SJSA1 (cell line): ENCODE measurements at regions not wholly inside any gene's neighbourhood (a gene's known extent, or its start where the extent isn't known, plus 50 kb on each side); places are given as distances from the start of the nearest gene placed in this dataset.

ENCODE experiments used
- DNase-seq, 2 experiments: peaks; one replicate each; pipeline ENCODE4 v3.0.0-alpha.2; 2015 to 2020; ENCODE audit warnings: low spot score in 2 of 2, low read depth in 1 of 2
- H3K27ac ChIP-seq: fragments of 250-450 bp; sonication (Bioruptor Pico); 2 replicates; pipeline ENCODE4 v1.5.1; 2020; ENCODE audit warnings: mild to moderate bottlenecking, moderate library complexity
- H3K27me3 ChIP-seq: fragments of 250-450 bp; sonication (Bioruptor Pico); replicated peaks from 2 replicates; pipeline ENCODE4 v1.5.1; 2020; ENCODE audit warnings: mild to moderate bottlenecking, moderate library complexity
- H3K36me3 ChIP-seq: fragments of 250-450 bp; sonication (Bioruptor Pico); 2 replicates; pipeline ENCODE4 v1.5.1; 2020; ENCODE audit warnings: mild to moderate bottlenecking
- H3K4me1 ChIP-seq: fragments of 250-450 bp; sonication (Bioruptor Pico); replicated peaks from 2 replicates; pipeline ENCODE4 v1.6.1; 2021; ENCODE audit warnings: mild to moderate bottlenecking
- H3K4me3 ChIP-seq: fragments of 250-450 bp; sonication (Bioruptor Pico); 2 replicates; pipeline ENCODE4 v1.5.1; 2020; ENCODE audit warnings: mild to moderate bottlenecking
- H3K9me3 ChIP-seq: fragments of 250-450 bp; sonication (Bioruptor Pico); replicated peaks from 2 replicates; pipeline ENCODE4 v1.5.1; 2020; ENCODE audit warnings: mild to moderate bottlenecking

- H3K36me3 ChIP-seq: no peaks in the 10 kb centered on the region
- DNase-seq: no peak
- H3K4me1 ChIP-seq: no peaks in the 10 kb centered on the region
- H3K4me3 ChIP-seq: no peak overlapping the region
- H3K27ac ChIP-seq: no peak overlapping the region
- no peaks in the 10 kb centered on the region for H3K9me3 ChIP-seq
- no peaks in the 10 kb centered on the region for H3K27me3 ChIP-seq
These were observed 50.6 kb upstream of the JAZF1 start for GRCh38 chr7:28231176-28231575.

GRCh38 chr7:28236560-28236959 lies 56.0 kb upstream of the JAZF1 start:
- Histone ChIP-seq H3K27me3 (no peaks in the 10 kb centered on the region), H3K27ac (no peak overlapping the region), H3K36me3 (no peaks in the 10 kb centered on the region), H3K4me1 (no peaks in the 10 kb centered on the region), H3K4me3 (no peak overlapping the region), H3K9me3 (no peaks in the 10 kb centered on the region)
- DNase-seq: no peak

- no peaks in the 10 kb centered on the region for H3K4me1 ChIP-seq
- no peak overlapping the region for H3K4me3 ChIP-seq
- no peaks in the 10 kb centered on the region for H3K9me3 ChIP-seq
- H3K27me3 ChIP-seq: no peaks in the 10 kb centered on the region
- H3K36me3 ChIP-seq: no peaks in the 10 kb centered on the region
- no peak overlapping the region for H3K27ac ChIP-seq
- DNase-seq: no peak
These were observed 56.8 kb upstream of the JAZF1 start for GRCh38 chr7:28237363-28237762.

GRCh38 chr7:28239823-28240204 lies 59.2 kb upstream of the JAZF1 start:
- H3K27me3 ChIP-seq: no peaks in the 10 kb centered on the region
- no peaks in the 10 kb centered on the region for H3K9me3 ChIP-seq
- no peak overlapping the region for H3K27ac ChIP-seq
- no peaks in the 10 kb centered on the region for H3K4me1 ChIP-seq
- no peak for DNase-seq
- no peaks in the 10 kb centered on the region for H3K36me3 ChIP-seq
- H3K4me3 ChIP-seq: no peak overlapping the region

- Histone ChIP-seq H3K4me3 (no peak overlapping the region), H3K4me1 (no peaks in the 10 kb centered on the region), H3K27ac (no peak overlapping the region), H3K36me3 (no peaks in the 10 kb centered on the region), H3K27me3 (no peaks in the 10 kb centered on the region), H3K9me3 (no peaks in the 10 kb centered on the region)
- no peak for DNase-seq
These were observed 59.9 kb upstream of the JAZF1 start for GRCh38 chr7:28240481-28240880.

- H3K36me3 ChIP-seq: no peaks in the 10 kb centered on the region
- H3K4me1 ChIP-seq: no peaks in the 10 kb centered on the region
- DNase-seq: no peak
- H3K4me3 ChIP-seq: no peak overlapping the region
- no peaks in the 10 kb centered on the region for H3K9me3 ChIP-seq
- no peak overlapping the region for H3K27ac ChIP-seq
- no peaks in the 10 kb centered on the region for H3K27me3 ChIP-seq
These were observed 63.3 kb upstream of the JAZF1 start for GRCh38 chr7:28243861-28244260.

GRCh38 chr7:28245123-28245878 lies 64.7 kb upstream of the JAZF1 start:
- Histone ChIP-seq H3K9me3 (no peaks in the 10 kb centered on the region), H3K4me1 (no peaks in the 10 kb centered on the region), H3K4me3 (no peak overlapping the region), H3K27ac (no peak overlapping the region), H3K27me3 (no peaks in the 10 kb centered on the region), H3K36me3 (no peaks in the 10 kb centered on the region)
- DNase-seq: no peak

DNA sequence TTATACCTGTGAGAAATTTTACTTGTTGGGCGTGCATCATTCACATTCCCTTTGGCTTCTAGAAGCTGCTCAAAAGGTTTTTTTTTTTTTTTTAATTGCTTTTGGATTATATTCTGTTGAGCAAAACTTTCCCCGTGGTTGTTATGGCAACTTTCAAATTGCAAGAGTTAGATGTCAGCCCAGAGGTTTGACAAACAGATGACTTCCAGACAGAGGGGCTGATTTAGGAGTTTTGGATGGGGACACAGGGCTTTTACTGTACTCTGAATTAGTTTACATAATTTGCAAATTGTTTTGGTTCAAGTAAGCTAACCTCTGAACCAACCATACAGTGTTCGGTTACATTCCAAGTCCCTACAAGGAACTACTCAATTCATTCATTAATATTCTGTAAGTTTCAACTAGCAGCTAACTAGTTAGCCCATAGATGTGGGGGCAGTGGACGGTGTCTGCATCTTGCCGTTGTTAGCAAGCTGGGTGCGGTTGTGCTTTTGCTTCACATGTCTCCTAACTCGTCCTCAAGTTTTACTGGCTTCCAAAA lies 66.4 kb upstream of the JAZF1 start:
- Histone ChIP-seq H3K9me3 (no peaks in the 10 kb centered on the region), H3K27ac (no peak overlapping the region), H3K4me1 (no peaks in the 10 kb centered on the region), H3K36me3 (no peaks in the 10 kb centered on the region), H3K4me3 (no peak overlapping the region), H3K27me3 (no peaks in the 10 kb centered on the region)
- no peak for DNase-seq

DNA sequence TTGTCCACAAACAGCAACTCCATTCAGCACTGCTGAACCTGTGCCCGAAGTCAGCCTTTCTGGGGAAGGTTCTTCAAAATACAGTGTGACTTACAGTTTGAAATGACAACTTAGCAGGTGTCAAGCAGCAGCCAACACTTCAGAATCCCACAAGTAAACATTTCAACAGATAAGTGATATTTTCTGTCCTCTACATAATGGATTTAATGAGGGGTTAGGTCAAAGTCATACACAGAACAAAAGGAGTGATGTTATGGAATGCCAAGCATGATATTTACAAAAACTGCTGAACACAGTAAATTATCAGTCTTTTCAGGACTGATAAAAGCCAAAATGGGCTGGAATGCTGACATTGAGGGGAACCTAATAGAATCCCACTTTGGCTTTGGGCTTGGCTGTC lies 77.6 kb upstream of the JAZF1 start:
- H3K4me1 ChIP-seq: no peaks in the 10 kb centered on the region
- H3K27ac ChIP-seq: no peak overlapping the region
- H3K4me3 ChIP-seq: no peak overlapping the region
- DNase-seq: no peak
- no peaks in the 10 kb centered on the region for H3K36me3 ChIP-seq
- H3K9me3 ChIP-seq: no peaks in the 10 kb centered on the region
- H3K27me3 ChIP-seq: peaks cover 16% of the 10 kb centered on the region

- Histone ChIP-seq H3K4me3 (no peak overlapping the region), H3K9me3 (no peaks in the 10 kb centered on the region), H3K27ac (no peak overlapping the region), H3K36me3 (no peaks in the 10 kb centered on the region), H3K27me3 (peaks cover 15% of the 10 kb centered on the region), H3K4me1 (no peaks in the 10 kb centered on the region)
- no peak for DNase-seq
These were observed 80.4 kb upstream of the JAZF1 start for GRCh38 chr7:28260969-28261368.

GRCh38 chr7:28263622-28264271 lies 83.2 kb upstream of the JAZF1 start:
- no peaks in the 10 kb centered on the region for H3K36me3 ChIP-seq
- H3K27me3 ChIP-seq: peaks cover 8% of the 10 kb centered on the region; the same call in 1 of the 2 replicates
- no peaks in the 10 kb centered on the region for H3K4me1 ChIP-seq

GRCh38 chr7:28266402-28266801 lies 85.8 kb upstream of the JAZF1 start:
- no peak overlapping the region for H3K27ac ChIP-seq
- no peaks in the 10 kb centered on the region for H3K4me1 ChIP-seq
- DNase-seq: no peak
- no peaks in the 10 kb centered on the region for H3K27me3 ChIP-seq
- H3K9me3 ChIP-seq: no peaks in the 10 kb centered on the region
- no peak overlapping the region for H3K4me3 ChIP-seq
- H3K36me3 ChIP-seq: no peaks in the 10 kb centered on the region

More at GRCh38 chr7:28263622-28264271, 83.2 kb upstream of the JAZF1 start:
- no peaks in the 10 kb centered on the region for H3K9me3 ChIP-seq
- no peak overlapping the region for H3K4me3 ChIP-seq
- no peak for DNase-seq
- H3K27ac ChIP-seq: no peak overlapping the region

DNA sequence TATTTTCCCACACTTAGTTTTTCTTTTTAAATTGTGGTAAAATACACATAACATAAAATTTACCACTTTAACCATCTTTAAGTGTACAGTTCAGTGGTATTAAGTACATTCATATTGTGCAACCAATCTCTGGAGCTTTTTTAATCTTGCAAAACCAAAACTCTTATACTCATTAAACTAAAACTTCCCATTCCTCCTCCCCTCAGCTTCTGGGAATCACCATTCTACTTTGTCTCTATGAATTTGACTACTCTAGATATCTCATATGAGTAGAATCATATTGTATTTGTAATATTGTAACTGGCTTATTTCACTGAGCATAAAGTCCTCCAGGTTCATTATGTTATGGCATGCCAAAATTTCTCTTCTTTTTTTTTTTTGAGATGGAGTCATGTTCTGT lies 86.4 kb upstream of the JAZF1 start:
- Histone ChIP-seq H3K4me3 (no peak overlapping the region), H3K27me3 (no peaks in the 10 kb centered on the region), H3K4me1 (no peaks in the 10 kb centered on the region), H3K27ac (no peak overlapping the region), H3K36me3 (no peaks in the 10 kb centered on the region), H3K9me3 (no peaks in the 10 kb centered on the region)
- DNase-seq: no peak

DNA sequence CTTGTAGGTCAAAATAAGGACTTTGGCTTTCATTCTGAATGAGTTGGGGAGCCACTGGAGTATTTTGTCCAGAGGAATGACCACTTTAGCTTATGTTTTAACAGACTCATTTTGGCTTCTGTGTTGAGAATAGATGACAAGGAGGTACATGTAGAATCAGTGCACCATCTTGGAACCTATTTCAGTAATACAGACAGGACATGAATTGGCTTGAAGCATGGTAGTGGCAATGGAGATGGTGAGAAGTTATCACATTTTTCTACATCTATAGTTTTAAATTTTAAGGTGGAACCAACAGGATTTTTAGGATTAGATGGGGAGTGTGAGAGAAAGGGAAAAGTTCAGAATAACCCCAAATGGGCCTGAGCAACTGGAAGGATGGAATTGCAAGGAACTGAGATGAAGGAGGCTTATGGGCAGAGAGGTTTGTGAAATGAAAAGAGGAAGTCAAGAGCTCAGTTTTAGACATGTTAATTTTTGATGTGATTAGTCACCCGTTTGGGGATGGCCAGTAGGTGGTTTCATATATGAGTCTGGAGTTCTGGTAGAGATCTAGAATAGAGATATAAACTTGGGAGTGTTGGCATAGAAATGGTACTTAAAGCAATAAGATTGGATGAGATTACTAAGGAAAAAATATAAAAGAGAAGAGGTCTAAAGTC lies 89.2 kb upstream of the JAZF1 start:
- no peak for DNase-seq
- H3K27me3 ChIP-seq: no peaks in the 10 kb centered on the region
- peaks cover 3% of the 10 kb centered on the region; the same call in 1 of the 2 replicates for H3K9me3 ChIP-seq
- H3K27ac ChIP-seq: no peak overlapping the region
- no peaks in the 10 kb centered on the region for H3K36me3 ChIP-seq
- H3K4me1 ChIP-seq: no peaks in the 10 kb centered on the region
- no peak overlapping the region for H3K4me3 ChIP-seq
